CD4-positive, alpha-beta T cell treated with Interleukin-17A for 1 hour (primary cell): ENCODE measurements at regions not wholly inside any gene's neighbourhood (a gene's known extent, or its start where the extent isn't known, plus 50 kb on each side); places are given as distances from the start of the nearest gene placed in this dataset.
"Not testable (repeated sequence)": the region's sequence is repeated elsewhere in the genome, so short reads cannot be mapped to it uniquely, and the experiment has no call there.

ENCODE experiments used
- DNase-seq: peaks from one replicate; pipeline ENCODE4 v3.0.0-alpha.2; 2020

DNA sequence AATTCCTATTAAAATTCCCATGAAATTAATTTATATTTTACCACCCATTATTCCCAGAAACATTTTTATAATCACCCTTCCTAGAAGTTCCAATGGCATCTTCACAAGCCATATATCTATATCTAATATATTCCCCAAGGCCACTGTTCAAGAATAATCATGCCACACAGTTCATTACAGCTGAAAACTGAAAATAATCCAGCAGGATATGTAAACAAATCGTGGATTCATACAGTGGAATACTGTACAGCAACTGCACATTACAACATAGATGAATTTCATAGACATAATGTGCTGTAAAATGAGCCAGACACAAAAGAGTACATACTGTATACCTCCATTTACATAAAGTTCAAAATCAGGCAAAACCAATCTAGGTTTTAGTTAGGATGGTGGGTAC lies 63.9 kb upstream of the SERPINE2 start:
- no peak for DNase-seq

DNA sequence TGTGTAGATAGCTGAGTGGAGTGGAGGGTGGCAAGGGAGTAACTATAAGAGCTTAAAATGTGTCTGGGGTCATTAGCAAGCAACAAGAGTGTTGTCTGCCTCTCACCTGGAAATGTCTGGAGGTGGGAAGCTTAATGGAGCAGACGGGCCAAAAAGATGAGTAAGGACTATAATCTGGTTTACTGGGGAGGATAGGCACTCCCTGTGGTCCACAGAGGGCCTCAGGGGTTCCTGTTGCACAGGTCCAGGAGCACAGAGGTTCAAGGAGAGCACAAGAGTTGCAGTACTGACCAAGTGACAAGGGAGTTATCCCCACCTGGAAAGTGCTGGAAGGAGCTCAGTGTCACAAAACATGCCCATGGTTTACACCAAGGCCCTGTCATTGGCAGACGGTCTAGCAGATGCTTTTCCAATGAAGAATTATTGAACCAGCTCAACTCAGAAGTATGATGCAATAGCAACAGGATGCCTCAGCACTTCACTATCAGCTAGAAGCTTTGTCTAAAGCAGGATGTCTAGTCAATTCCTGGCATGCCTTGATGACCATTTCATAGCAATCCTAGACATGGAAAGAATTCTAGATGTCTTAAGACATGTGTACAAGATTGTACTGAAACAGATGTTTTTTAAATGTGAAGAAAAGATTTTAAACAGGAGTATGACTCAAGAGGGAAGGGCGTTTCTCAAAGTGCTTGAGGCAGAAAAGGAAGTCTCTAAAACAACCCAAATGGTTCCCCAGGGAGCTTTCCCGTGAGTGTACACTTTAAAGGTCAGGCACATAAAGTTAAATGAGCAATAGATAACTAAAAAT lies 62.9 kb upstream of the SERPINE2 start:
- no peak for DNase-seq

DNA sequence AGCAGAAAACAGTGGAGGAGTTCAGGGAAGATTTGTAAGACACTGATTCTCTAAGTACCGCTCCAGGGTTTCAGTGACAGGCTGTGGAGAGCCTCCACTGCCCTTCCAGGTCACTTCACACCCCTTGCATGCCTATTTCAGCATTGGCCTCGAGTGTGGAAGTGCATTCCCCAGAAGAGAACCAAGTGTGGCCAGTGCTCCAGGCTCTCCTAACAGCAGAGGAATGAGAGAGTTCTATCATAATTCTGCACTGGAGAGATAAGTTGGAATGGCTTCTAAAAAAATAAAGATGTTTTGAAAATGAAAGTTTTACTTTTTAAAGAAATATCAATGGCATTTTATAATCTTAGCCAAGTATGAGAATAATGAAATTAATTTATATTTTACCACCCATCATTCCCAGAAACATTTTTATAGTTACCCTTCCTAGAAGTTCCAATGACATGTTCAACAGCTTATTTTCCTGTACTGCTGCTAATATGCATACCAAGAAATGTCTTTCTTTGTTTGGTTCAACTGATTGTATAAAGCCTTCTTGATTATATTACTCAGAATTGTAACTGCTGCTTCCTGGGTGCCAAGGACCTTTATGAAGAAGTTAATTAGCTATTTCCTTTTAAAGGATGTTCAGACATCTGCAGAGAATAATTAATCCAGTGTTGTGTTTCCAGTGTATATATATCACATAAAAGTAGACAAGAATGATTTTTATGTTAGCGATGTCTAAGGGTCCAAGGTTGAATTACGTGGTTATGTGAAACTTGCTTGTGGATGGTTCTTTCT lies 61.0 kb upstream of the SERPINE2 start:
- DNase-seq: no peak

DNA sequence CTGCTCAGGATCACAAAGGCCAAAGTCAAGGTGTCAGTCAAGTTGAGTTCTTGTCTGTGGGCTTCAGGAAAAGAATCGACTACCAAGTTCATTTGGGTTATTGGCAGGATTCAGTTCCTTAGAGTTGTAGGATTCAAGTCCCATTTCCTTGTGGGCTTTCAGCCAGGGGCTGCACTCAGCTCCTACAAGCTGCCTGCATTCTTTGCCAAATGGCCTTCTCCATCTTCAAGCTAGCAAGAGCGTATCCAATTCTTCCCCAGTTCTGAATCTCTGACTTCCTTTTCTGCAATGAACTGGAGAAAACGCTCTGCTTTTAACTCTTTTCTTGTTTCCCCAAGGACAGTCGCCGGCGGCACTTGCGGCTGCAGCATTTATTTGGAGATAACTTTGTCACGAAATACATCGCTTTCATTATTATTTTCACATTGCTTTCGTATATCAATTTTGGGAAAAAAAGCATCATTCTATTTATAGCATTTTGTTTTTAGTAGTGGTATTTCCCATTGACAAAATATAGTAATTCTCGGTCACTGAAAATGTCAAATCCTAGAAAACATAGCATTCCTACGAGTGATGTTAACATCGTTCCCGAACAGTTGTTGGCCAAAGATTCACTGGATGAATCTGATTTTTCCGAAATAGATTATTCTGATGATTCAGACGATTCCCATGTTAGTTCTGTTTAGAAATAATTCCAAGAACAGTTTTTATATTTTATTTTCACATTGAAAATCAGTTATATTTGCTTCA lies 59.6 kb upstream of the SERPINE2 start:
- no peak for DNase-seq

DNA sequence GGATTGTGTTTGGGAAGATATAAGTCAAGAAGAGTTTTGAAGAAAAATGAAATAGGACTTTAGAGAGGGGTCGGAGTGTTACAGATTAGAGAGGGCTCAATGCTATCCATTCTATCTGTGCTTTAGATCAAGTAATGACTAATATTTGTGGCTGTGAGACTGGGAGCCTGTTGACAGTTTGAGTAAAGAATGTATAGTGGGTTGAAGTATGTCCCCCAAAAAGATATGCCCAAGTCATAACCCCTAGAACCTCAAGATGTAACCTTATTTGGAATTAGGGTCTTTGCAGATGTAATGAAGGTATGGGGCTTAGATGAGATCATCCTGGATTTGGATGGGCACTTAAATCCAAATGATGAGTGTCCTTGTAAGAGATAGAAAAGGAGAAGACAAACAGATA lies 55.3 kb upstream of the SERPINE2 start:
- no peak for DNase-seq

DNA sequence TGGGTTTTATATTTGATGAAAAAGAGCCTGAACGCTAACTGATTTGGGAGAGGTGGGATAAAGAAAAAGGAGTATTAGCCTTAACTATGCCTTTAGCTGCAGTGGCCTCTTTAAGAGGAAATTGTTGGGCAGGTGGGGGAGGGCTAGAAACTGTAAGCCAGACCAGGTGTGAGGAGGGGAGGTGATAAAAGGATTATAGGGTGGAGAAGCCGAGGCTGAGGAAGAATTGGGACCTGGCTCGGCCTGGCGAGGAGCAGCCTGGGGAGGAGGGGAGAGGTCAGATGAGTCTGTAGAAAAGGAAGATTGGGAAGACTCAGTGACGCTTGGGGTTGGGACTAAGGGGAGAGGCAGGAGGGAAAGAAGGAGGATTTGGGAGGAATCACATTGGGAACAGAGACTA lies 52.6 kb upstream of the SERPINE2 start:
- not testable (repeated sequence) for DNase-seq

DNA sequence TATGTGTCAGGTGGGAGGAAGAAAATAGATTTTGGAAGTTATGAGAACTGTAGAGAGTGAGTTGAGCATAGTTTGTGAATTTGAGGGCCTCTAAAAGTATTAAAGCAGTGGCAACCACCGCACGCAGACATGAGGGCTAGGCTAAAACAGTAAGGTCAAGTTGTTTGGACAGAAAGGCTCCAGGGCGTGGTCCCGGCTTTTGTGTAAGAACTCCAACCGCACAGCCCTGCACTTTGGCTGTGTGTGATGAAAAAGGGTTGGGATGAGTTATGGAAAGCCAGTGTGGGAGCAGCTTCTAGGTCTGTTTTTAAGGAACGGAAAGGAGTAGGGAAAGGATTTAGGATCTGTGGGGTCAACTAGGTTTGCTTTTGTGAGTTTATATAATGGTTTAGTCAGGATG lies 50.5 kb upstream of the SERPINE2 start:
- not testable (repeated sequence) for DNase-seq
